Fibroblast of skin of back (primary cell): ENCODE measurements at regions not wholly inside any gene's neighbourhood (a gene's known extent, or its start where the extent isn't known, plus 50 kb on each side); places are given as distances from the start of the nearest gene placed in this dataset.
"Not testable (repeated sequence)": the region's sequence is repeated elsewhere in the genome, so short reads cannot be mapped to it uniquely, and the experiment has no call there.

Source experiments
- DNase-seq: peaks from one replicate; pipeline ENCODE4 v3.0.0-alpha.2; 2013

DNA sequence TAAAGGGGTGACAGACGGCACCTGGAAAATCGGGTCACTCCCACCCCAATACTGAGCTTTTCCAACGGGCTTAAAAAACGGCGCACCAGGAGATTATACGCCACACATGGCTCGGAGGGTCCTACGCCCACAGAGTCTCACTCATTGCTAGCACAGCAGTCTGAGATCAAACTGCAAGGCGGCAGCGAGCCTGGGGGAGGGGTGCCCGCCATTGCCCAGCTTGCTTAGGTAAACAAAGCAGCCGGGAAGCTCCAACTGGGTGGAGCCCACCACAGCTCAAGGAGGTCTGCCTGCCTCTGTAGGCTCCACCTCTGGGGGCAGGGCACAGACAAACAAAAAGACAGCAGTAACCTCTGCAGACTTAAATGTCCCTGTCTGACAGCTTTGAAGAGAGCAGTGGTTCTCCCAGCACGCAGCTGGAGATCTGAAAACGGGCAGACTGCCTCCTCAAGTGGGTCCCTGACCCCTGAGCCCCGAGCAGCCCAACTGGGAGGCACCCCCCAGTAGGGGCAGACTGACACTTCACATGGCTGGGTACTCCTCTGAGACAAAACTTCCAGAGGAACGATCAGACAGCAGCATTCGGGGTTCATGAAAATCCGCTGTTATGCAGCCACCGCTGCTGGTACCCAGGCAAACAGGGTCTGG, 162.8 kb upstream of the GJE1 start:
- not testable (repeated sequence) for DNase-seq

GRCh38 chr6:141969201-141969600, 163.5 kb upstream of the GJE1 start:
- no peak for DNase-seq

DNA sequence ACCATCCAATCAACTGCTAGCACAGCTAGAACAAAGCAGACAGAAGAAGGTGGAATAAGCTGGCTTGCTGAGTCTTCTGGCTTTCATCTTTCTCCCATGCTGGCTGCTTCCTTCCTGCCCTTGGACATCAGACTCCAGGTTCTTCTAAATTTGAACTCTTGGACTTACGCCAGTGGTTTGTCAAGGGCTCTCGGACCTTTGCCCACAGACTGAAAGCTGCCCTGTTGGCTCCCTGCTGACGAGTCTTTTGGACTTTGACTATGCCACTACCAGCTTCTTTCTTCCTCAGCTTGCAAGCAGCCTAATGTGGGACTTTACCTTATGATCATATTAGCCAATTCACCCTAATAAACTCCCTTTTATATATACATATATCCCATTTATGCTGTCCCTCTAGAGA, 164.1 kb upstream of the GJE1 start:
- DNase-seq, result no peak

- DNase-seq, result no peak
Observed at GRCh38 chr6:141965016-141965545, 167.6 kb upstream of the GJE1 start.

DNA sequence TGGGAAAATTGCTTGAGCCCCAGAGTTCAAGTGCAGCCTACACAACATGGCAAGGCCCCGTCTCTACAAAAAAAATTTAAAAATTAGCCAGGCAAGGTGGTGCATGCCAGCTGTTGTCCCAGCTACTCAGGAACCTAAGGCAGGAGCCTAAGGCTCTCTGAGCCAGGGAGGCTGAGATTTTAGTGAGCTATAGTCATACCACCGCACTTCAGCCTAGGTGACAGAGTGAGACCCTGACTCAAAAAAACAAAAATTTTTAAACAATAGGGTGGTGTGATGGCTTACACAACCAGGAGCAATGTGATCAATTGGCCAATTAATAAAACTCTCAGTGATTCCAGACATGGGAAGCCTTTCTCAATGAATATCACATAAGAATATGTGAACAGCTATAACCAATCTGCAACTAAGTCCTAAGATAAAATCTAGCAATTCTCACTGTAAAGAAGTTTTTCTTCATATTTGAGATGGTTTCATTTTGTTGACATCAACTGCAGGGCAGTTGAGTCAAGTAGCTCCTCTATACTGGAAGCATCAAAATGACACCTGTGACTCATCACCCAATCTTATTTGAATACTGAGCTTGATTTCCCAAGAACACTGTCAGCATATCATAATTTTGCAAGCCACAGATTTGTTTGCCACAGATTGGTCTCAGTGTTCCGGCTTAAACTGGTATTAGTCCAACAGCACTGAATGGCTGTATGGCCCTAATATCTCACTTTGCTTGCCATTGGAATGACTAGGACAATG, 169.0 kb upstream of the GJE1 start:
- no peak for DNase-seq

GRCh38 chr6:141957271-141957670, 175.5 kb upstream of the GJE1 start:
- DNase-seq, result peak; percentile 4

DNA sequence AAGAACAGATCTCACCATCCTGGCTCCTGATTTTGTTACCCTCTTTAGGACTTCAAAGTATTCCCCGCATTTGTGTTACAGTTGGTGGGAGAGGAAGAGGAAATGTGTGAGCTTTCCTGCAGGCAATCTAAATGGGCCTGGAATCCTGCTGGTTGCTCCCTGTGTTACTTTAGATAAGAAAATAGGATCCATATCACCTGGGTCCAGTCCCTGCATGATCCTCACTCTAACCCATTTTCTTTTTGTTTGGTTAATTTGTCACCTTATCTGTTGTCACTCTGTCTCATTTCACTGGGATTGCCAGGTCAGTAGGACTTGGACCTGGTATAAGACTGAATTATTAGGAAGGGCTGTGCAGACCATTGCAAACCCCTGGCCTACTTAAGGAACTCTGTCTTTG, 175.9 kb upstream of the GJE1 start:
- DNase-seq, result no peak

GRCh38 chr6:141956046-141956761, 176.5 kb upstream of the GJE1 start:
- DNase-seq, result peak; percentile 13

- DNase-seq, result no peak
Observed at GRCh38 chr6:141953072-141953471, 179.7 kb upstream of the GJE1 start.

GRCh38 chr6:141946502-141946901, 186.2 kb upstream of the GJE1 start:
- DNase-seq, result no peak

DNA sequence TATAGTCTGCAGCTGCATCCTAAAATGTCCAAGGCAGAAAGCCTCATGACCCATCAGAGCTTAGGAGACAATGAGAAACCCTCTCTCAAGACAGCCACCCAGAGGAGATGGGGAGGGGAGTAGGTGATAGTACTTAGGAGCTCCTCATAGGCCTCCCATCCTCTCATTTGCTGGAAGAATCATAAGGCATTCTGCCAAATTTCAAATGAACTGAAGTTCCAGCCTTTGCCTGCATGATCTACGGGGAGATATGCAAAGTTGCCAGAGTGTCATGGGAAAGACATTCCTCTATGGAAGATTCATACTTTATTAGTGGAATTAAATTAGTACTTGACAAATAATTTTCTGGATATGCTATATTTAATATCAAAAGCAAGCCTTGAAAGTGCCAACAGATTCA, 194.1 kb upstream of the GJE1 start:
- no peak for DNase-seq

DNA sequence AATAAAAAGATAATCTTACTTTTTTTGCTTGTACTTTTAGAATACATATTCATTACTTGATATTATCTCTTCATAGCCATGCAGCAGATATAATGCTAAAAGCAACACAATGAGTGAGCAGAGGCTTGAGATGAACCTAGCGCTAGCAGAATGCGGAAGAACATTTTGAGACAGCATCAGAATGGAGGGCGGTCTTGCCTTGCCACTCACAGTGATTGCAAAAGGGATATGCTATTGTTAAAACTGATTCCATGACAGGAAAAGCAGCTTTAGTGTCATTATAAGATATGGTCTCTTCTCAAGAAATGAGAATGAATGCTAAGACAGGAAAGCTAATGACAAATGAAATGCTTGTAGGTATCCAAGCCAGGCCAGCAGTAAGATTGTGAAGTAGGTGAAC, 200.0 kb upstream of the GJE1 start:
- no peak for DNase-seq

DNA sequence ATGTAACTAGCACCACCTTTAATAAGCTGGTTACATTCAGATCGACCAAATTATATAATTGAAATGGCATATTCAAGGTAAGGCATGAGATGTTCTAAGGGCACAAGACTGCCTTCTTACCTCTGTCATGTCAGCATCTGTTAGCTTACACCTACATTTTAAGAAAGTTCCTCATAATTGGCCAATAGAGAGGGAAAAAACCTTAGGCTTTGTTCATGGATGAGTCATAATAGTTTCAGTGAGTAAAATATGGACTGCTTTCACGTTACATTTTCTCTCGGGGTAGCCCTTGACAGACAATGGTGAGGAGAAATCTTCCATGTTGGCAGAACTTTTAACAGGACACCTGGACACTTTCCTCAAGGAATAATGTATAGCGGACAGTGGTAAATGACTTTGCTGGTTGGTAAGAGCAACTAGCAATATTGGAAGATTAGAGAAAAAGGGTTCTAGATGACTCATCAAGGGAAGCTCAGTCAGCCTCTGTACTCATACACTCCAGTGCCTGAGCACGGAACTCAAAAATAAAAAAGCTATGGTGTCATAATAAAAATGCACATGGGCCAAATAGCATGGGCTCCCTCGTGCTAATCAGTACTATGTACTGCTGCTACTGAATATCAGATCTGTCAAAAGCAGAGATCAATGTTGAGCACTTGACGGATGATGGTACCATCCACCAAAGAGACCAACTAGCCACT, 206.4 kb upstream of the GJE1 start:
- not testable (repeated sequence) for DNase-seq

DNA sequence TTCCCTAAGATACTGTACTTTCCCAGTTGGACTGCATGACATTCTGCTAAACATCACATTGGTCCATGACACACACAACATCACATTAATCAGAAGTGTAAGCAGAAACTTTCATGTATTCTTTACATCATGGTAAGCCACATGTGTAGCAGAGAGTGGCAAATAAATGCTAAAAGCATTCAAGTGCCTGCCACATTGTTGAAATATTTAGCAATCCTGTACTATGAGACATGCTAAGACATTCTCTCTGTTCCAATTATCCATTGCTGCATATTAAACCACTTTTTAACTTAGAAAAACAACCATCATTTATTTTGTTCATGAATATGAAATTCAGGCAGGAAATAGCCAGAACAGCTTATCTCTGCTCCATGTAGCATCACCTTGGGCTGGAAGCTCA, 207.7 kb upstream of the GJE1 start:
- peak; percentile 40 for DNase-seq

- DNase-seq, result no peak
Observed at GRCh38 chr6:141922898-141923297, 209.8 kb upstream of the GJE1 start.

DNA sequence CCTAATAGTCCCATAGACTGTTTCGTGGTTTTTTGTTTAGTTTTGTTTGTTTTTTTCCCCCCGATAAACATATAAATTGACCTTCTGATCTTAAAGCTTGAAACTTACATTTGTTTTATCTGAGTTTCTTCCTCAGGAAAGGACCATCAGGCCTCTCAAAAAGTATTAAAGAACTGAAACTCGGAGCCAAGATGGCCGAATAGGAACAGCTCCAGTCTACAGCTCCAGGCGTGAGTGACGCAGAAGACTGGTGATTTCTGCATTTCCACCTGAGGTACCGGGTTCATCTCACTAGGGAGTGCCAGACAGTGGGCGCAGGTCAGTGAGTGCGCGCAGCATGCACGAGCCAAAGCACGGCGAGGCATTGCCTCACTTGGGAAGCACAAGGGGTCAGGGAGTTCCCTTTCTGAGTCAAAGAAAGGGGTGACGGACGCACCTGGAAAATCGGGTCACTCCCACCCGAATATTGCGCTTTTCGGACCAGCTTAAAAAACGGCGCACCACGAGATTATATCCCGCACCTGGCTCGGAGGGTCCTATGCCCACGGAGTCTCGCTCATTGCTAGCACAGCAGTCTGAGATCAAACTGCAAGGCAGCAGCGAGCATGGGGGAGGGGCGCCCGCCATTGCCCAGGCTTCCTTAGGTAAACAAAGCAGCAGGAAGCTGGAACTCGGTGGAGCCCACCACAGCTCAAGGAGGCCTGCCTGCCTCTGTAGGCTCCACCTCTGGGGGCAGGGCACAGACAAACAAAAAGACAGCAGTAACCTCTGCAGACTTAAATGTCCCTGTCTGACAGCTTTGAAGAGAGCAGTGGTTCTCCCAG, 215.8 kb upstream of the GJE1 start:
- DNase-seq, result not testable (repeated sequence)

- no peak for DNase-seq
Observed at GRCh38 chr6:141914646-141915045, 218.1 kb upstream of the GJE1 start.

DNA sequence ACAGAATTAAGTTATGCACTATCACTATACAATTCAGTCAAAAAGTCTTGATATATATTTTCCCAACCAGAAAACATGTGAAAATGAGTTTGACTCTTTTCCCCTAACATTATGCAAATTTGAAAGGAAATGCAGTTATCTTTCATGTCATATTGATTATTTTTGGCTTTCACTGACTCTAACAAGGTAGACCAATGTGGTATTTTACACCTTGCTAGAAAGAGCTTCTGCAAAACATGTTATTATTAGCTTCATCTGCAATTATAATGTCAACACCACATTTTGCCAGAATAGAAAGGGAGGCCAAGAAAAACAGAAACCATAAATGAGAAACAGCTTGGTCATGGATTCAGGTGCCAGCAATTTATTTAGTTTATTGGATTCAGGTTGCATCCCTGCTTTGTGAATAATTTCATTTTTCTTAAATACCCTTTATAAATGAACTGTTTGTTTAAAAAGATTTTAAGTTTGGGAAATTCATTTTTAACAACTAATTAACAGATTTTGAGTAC, 226.1 kb upstream of the GJE1 start:
- DNase-seq, result no peak

DNA sequence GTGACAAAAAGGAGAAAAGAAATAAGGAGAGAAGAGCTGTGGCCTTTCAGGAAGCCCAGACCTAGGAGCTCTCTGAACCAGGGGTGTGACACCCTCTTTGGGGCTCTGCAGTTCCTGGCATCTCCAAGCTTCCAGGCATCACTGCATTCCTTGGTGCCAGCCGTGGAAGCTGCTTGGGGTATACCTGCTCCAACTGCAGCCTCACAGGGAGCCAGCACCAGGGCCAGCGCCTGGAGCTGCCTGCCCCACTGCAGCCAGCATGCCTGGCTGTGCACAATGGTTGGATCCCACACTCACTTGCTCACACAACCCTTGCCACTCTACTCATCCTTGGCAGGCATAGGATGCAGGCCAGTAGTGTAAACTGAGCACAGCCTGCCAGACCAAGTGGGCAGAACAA, 242.1 kb upstream of the GJE1 start:
- no peak for DNase-seq

DNA sequence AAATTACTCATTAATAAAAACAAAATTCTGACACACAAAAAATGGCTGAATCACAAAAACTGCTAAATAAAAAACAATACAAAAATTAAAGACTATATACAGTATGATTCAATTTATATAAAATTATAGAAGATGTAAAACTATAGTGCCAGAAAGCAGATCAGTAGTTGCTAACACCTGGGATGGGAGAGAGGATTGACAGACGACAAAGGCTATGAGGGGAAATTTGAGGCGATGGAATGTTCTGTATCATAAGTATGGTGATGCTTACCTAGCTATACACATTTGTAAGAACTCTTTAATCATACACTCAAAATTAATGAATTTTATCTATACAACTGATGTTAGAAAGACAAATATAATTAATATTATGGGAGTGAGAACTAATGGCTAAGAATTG, 247.9 kb upstream of the GJE1 start:
- no peak for DNase-seq

- peak; percentile 6 for DNase-seq
Observed at GRCh38 chr6:141878686-141879085, 254.0 kb upstream of the GJE1 start.
